GM19324 (cell line): ENCODE measurements at regions not wholly inside any gene's neighbourhood (a gene's known extent, or its start where the extent isn't known, plus 50 kb on each side); places are given as distances from the start of the nearest gene placed in this dataset.

Source experiments
- ATAC-seq: cut with Tn5 transposase; IDR thresholded peaks from one replicate; pipeline ENCODE4 v1.9.1; 2021; ENCODE audit warnings: mild to moderate bottlenecking, moderate library complexity; ENCODE audit not compliant: unreplicated experiment, low FRiP score

DNA sequence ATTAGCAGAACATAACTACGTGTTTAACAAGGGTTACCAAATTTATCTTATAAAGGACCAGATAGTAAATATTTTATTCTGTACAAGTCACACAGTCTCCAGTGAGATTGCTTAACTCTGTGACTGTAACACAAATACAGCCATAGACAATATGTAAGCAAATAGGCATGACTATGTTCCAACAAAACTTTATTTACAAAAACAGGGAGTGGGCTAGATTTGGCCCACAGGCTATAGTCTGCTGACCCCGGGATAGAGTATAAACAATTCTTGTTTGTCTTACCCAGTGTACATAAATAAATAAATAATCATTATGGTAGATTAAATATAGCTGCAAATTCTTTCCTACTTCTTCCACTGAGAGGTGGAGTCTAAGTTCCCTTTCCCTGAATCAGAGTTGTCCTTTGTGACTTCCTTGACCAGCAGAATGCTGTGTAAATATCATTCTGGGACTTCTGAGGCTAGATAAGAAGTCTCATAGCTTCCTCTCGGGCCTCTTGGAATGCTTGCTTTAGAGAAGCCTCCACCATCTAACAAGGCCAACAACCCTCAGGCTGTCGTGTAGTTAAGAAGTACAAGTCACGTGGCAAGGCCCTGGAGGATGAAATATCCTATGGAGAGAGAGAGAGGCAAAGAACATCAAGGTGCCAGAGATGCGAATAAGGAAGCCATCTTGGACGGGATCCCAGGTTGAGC is 59.1 kb upstream of the TMEM244 start:
- ATAC-seq: no peak

DNA sequence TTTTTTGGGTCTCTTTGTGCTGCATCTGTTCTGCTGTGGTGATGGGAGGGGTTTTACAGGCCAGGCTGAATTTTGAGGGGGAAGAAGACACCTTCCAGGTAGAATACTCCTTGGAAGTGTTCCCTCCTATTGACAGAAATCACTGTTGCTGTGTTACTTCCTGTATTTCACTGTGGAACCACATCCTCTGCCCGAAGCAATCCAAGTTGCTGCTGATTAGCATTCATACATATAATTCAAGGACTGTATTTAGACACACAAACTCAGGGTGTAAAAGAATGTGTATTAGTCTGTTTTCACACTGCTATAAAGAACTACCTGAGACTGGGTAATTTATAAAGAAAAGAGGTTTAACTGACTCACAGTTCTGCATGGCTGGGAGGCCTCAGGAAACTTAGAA is 50.6 kb upstream of the TMEM244 start:
- ATAC-seq: no peak
